CD14-positive monocyte (primary cell): ENCODE measurements at regions not wholly inside any gene's neighbourhood (a gene's known extent, or its start where the extent isn't known, plus 50 kb on each side); places are given as distances from the start of the nearest gene placed in this dataset.

Source experiments
- DNase-seq, 3 donors: peaks; one replicate each; pipeline ENCODE4 v3.0.0-alpha.2; 2011 to 2022
- H2AFZ ChIP-seq: 2 replicates; pipeline ENCODE4 v1.6.0; 2012; ENCODE audit warnings: mild to moderate bottlenecking, low read depth, low read length, inconsistent platforms; ENCODE audit not compliant: insufficient read depth, poor library complexity, severe bottlenecking
- H3K27ac ChIP-seq, 2 donors: 1 replicate in 1 of 2; 2 replicates in 1 of 2; pipeline ENCODE4 v1.5.1; 2012 to 2013; ENCODE audit warnings: low read length in 2 of 2, control low read depth in 1 of 2, inconsistent platforms in 1 of 2, low read depth in 1 of 2, mild to moderate bottlenecking in 1 of 2
- H3K27me3 ChIP-seq, 2 donors: one replicate each; pipeline versions ENCODE4 v1.6.0 to v1.6.1; 2011 to 2013; ENCODE audit warnings: low read length in 2 of 2; ENCODE audit not compliant: control insufficient read depth in 2 of 2, insufficient read depth in 2 of 2
- H3K36me3 ChIP-seq, 2 donors: replicated peaks in 1 of 2; 1 replicate in 1 of 2; 2 replicates in 1 of 2; pipeline versions ENCODE4 v1.5.1 to v1.6.1; 2012 to 2013; ENCODE audit warnings: low read length in 2 of 2, control low read depth in 1 of 2, inconsistent platforms in 1 of 2, mild to moderate bottlenecking in 1 of 2; ENCODE audit not compliant: insufficient read depth in 2 of 2, control insufficient read depth in 1 of 2
- H3K4me1 ChIP-seq, 2 donors: 1 replicate in 1 of 2; 2 replicates in 1 of 2; pipeline versions ENCODE4 v1.5.1 to v1.6.1; 2012 to 2013; ENCODE audit warnings: low read length in 2 of 2, control low read depth in 1 of 2, inconsistent platforms in 1 of 2, mild to moderate bottlenecking in 1 of 2, moderate library complexity in 1 of 2; ENCODE audit not compliant: insufficient read depth in 2 of 2, control insufficient read depth in 1 of 2
- H3K4me2 ChIP-seq: replicated peaks from 2 replicates; pipeline ENCODE3; 2012; ENCODE audit warnings: low read length, moderate library complexity, mild to moderate bottlenecking; ENCODE audit not compliant: poor library complexity, severe bottlenecking; ENCODE audit errors: extremely low read depth
- H3K4me3 ChIP-seq, 3 experiments: fragments of 200-600 bp in 1 of 3; sonication (generic) in 1 of 3; replicated peaks in 1 of 3; 1 replicate in 2 of 3; 2 replicates in 1 of 3; pipeline ENCODE4 v1.5.1; 2011 to 2013; ENCODE audit warnings: low read length in 3 of 3, mild to moderate bottlenecking in 3 of 3, control low read depth in 2 of 3, low read depth in 2 of 3, inconsistent platforms in 1 of 3, moderate library complexity in 1 of 3
- H3K79me2 ChIP-seq: 2 replicates; pipeline ENCODE4 v1.6.0; 2012; ENCODE audit warnings: mild to moderate bottlenecking, control low read depth, inconsistent platforms, low read length, moderate library complexity; ENCODE audit not compliant: insufficient read depth
- H3K9ac ChIP-seq: 2 replicates; pipeline ENCODE4 v1.6.0; 2017; ENCODE audit warnings: low read length, mild to moderate bottlenecking; ENCODE audit not compliant: insufficient read depth, poor library complexity, severe bottlenecking
- H3K9me3 ChIP-seq, 2 donors: replicated peaks in 1 of 2; 1 replicate in 1 of 2; 2 replicates in 1 of 2; pipeline versions ENCODE4 v1.5.1 to v1.6.1; 2012 to 2013; ENCODE audit warnings: low read length in 2 of 2, control low read depth in 1 of 2; ENCODE audit not compliant: control insufficient read depth in 1 of 2, insufficient read depth in 1 of 2
- H4K20me1 ChIP-seq: 2 replicates; pipeline ENCODE4 v1.6.0; 2012; ENCODE audit warnings: mild to moderate bottlenecking, low read length, control low read depth, moderate library complexity; ENCODE audit not compliant: insufficient read depth
- H3K27ac Mint-ChIP-seq, 7 donors: one replicate each; pipeline ENCODE4 v1.8.0; 2020; ENCODE audit warnings: mild to moderate bottlenecking in 7 of 7, mixed read lengths in 7 of 7, moderate library complexity in 6 of 7, inconsistent platforms in 2 of 7
- H3K27me3 Mint-ChIP-seq, 3 donors: one replicate each; pipeline ENCODE4 v1.8.0; 2021 to 2022; ENCODE audit warnings: low read depth in 3 of 3, mild to moderate bottlenecking in 3 of 3, mixed read lengths in 3 of 3, moderate library complexity in 3 of 3, inconsistent platforms in 1 of 3
- H3K36me3 Mint-ChIP-seq, 2 donors: one replicate each; pipeline ENCODE4 v1.8.0; 2020; ENCODE audit warnings: mixed read lengths in 2 of 2, inconsistent platforms in 1 of 2, mild to moderate bottlenecking in 1 of 2
- H3K4me1 Mint-ChIP-seq: one replicate; pipeline ENCODE4 v1.8.0; 2020; ENCODE audit warnings: mild to moderate bottlenecking, mixed read lengths
- H3K4me3 Mint-ChIP-seq, 2 donors: one replicate each; pipeline ENCODE4 v1.8.0; 2020; ENCODE audit warnings: mild to moderate bottlenecking in 2 of 2, mixed read lengths in 2 of 2, moderate library complexity in 1 of 2
- H3K9me3 Mint-ChIP-seq, 7 donors: one replicate each; pipeline ENCODE4 v1.8.0; 2020 to 2022; ENCODE audit warnings: mixed read lengths in 7 of 7, mild to moderate bottlenecking in 6 of 7, moderate library complexity in 6 of 7, inconsistent platforms in 2 of 7
- CTCF ChIP-seq: fragments of 200-600 bp; IDR thresholded peaks from one replicate; pipeline ENCODE4 v1.8.0; 2022; ENCODE audit warnings: antibody characterized with exemption, mild to moderate bottlenecking
- WGBS: methylation state at CpG from one replicate; pipeline ENCODE4 v1.1.5; 2013; ENCODE audit warnings: missing lambda C conversion rate; ENCODE audit not compliant: insufficient coverage; 5-methylcytosine and 5-hydroxymethylcytosine counted together
- intact Hi-C, 2 donors: fragments of 100-400 bp; cut with micrococcal nuclease; formaldehyde crosslinking; loops; one replicate each; pipeline versions ENCODE4 v1.15.0 to v1.15.1; 2023

GRCh38 chr7:47007471-47007870, 574.4 kb downstream of the TNS3 start:
- H3K36me3 Mint-ChIP-seq: no peaks in the 10 kb centered on the region
- H3K27me3 Mint-ChIP-seq: no peaks in the 10 kb centered on the region
- Histone ChIP-seq H3K27ac (no peak overlapping the region), H3K9ac (no peak overlapping the region), H3K4me2 (no peak overlapping the region), H3K27me3 (no peaks in the 10 kb centered on the region), H3K79me2 (no peaks in the 10 kb centered on the region), H2AFZ (no peak overlapping the region), H3K4me1 (no peaks in the 10 kb centered on the region), H3K4me3 (no peak overlapping the region), H3K36me3 (no peaks in the 10 kb centered on the region), H4K20me1 (no peaks in the 10 kb centered on the region), H3K9me3 (no peaks in the 10 kb centered on the region)
- TF ChIP-seq CTCF: no peak
- no peak for DNase-seq
- peaks cover 0 to 3% (median 0%) of the 10 kb centered on the region in 7 donors for H3K9me3 Mint-ChIP-seq
- no CpG with 5 or more reads among the region's 5 CpGs for WGBS
- no peak overlapping the region for H3K27ac Mint-ChIP-seq
- H3K4me3 Mint-ChIP-seq: no peak overlapping the region
- no peaks in the 10 kb centered on the region for H3K4me1 Mint-ChIP-seq
- intact Hi-C loops: no loop called here

- no peak overlapping the region for H3K9ac ChIP-seq
- TF ChIP-seq CTCF: no peak
Observed at GRCh38 chr7:47000561-47000960, 581.4 kb downstream of the TNS3 start.

More at GRCh38 chr7:47000561-47000960, 581.4 kb downstream of the TNS3 start:
- H3K27ac ChIP-seq: no peak overlapping the region
- no peak overlapping the region for H2AFZ ChIP-seq
- H3K9me3 ChIP-seq: no peaks in the 10 kb centered on the region
- Mint-ChIP-seq H3K27me3 (peaks cover 0 to under 1% (median 0%) of the 10 kb centered on the region in 3 donors), H3K36me3 (no peaks in the 10 kb centered on the region), H3K9me3 (peaks cover 0 to 6% (median 0%) of the 10 kb centered on the region in 7 donors), H3K27ac (no peak overlapping the region), H3K4me1 (no peaks in the 10 kb centered on the region), H3K4me3 (no peak overlapping the region)
- H3K4me2 ChIP-seq: no peak overlapping the region
- H3K4me3 ChIP-seq: no peak overlapping the region
- no peaks in the 10 kb centered on the region for H3K79me2 ChIP-seq
- no peaks in the 10 kb centered on the region for H3K4me1 ChIP-seq
- no CpG with 5 or more reads among the region's 1 CpG for WGBS
- H4K20me1 ChIP-seq: no peaks in the 10 kb centered on the region
- intact Hi-C loops: no loop called here
- H3K36me3 ChIP-seq: no peaks in the 10 kb centered on the region
- no peaks in the 10 kb centered on the region for H3K27me3 ChIP-seq
- DNase-seq: no peak
